ENCODE measurements at regions not wholly inside any gene's neighbourhood (a gene's known extent, or its start where the extent isn't known, plus 50 kb on each side); places are given as distances from the start of the nearest gene placed in this dataset.

- Histone ChIP-seq H3K36me3 (ENCODE audit: control insufficient read depth, low read length) (no peaks in the 10 kb centered on the region), H3K27ac (ENCODE audit: low read depth, low read length) (no peak overlapping the region), H3K27me3 (ENCODE audit: control insufficient read depth, low read length) (no peaks in the 10 kb centered on the region), H3K9me2 (replicated peaks; ENCODE audit: control insufficient read depth, low read length) (no peaks in the 10 kb centered on the region), H4K20me1 (ENCODE audit: control insufficient read depth, insufficient read depth, low read depth, low read length) (no peaks in the 10 kb centered on the region), H3K79me2 (ENCODE audit: control insufficient read depth, low read length) (no peaks in the 10 kb centered on the region), H3K4me1 (ENCODE audit: control insufficient read depth, low read length) (no peaks in the 10 kb centered on the region), H3F3A (ENCODE audit: control insufficient read depth, insufficient read depth) (no peaks in the 10 kb centered on the region), H3K9me3 (ENCODE audit: control insufficient read depth, insufficient read depth, low read length) (peaks cover 9% of the 10 kb centered on the region; the same call in 1 of the 2 replicates), H3K4me2 (ENCODE audit: low read length) (no peak overlapping the region), H3K4me3 (ENCODE audit: low read length) (no peak overlapping the region)
- no peak for TF ChIP-seq EZH2phosphoT487 (IDR thresholded peaks at IDR 0.05; ENCODE audit: borderline replicate concordance, low read length)
- TF ChIP-seq CTCF (IDR thresholded peaks at IDR 0.05; ENCODE audit: low read depth, low read length, poor library complexity, severe bottlenecking): no peak
Measured at GRCh38 chr13:85436029-85436428, 363.2 kb downstream of the SLITRK6 start.

- Histone ChIP-seq H3K79me2 (ENCODE audit: control insufficient read depth, low read length) (no peaks in the 10 kb centered on the region), H3K9me2 (replicated peaks; ENCODE audit: control insufficient read depth, low read length) (no peaks in the 10 kb centered on the region), H4K20me1 (ENCODE audit: control insufficient read depth, insufficient read depth, low read depth, low read length) (no peaks in the 10 kb centered on the region), H3K4me3 (ENCODE audit: low read length) (no peak overlapping the region), H3K27ac (ENCODE audit: low read depth, low read length) (no peak overlapping the region), H3F3A (ENCODE audit: control insufficient read depth, insufficient read depth) (no peaks in the 10 kb centered on the region), H3K4me2 (ENCODE audit: low read length) (no peak overlapping the region), H3K36me3 (ENCODE audit: control insufficient read depth, low read length) (no peaks in the 10 kb centered on the region), H3K27me3 (ENCODE audit: control insufficient read depth, low read length) (no peaks in the 10 kb centered on the region), H3K9me3 (ENCODE audit: control insufficient read depth, insufficient read depth, low read length) (peaks cover 10% of the 10 kb centered on the region; the same call in 1 of the 2 replicates), H3K4me1 (ENCODE audit: control insufficient read depth, low read length) (no peaks in the 10 kb centered on the region)
- TF ChIP-seq CTCF (IDR thresholded peaks at IDR 0.05; ENCODE audit: low read depth, low read length, poor library complexity, severe bottlenecking) (no peak), EZH2phosphoT487 (IDR thresholded peaks at IDR 0.05; ENCODE audit: borderline replicate concordance, low read length) (no peak)
Measured at GRCh38 chr13:85434927-85435326, 364.3 kb downstream of the SLITRK6 start.

DNA sequence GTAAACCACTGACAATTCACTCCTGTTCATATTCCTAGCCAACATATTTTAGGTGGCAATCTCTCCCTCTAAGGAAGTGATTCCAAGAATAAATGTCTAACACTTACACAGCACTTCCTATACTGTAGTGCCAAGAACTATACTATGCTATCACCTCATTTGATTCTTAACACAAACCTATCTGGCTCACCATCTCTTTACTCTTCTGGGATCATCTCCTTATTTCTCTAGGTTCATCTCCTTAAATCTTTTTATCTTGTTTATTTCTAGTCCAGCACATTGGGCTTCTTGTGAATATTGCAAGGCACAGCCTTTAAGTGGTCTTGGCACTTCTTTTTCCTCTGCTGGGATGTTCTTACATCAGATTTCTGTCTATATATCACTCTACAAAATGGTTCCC is 366.3 kb downstream of the SLITRK6 start:
- Histone ChIP-seq H3K36me3 (ENCODE audit: control insufficient read depth, low read length) (no peaks in the 10 kb centered on the region), H3K27ac (ENCODE audit: low read depth, low read length) (no peak overlapping the region), H3F3A (ENCODE audit: control insufficient read depth, insufficient read depth) (no peaks in the 10 kb centered on the region), H3K9me2 (replicated peaks; ENCODE audit: control insufficient read depth, low read length) (no peaks in the 10 kb centered on the region), H3K79me2 (ENCODE audit: control insufficient read depth, low read length) (no peaks in the 10 kb centered on the region), H3K4me3 (ENCODE audit: low read length) (no peak overlapping the region), H4K20me1 (ENCODE audit: control insufficient read depth, insufficient read depth, low read depth, low read length) (no peaks in the 10 kb centered on the region), H3K4me1 (ENCODE audit: control insufficient read depth, low read length) (no peaks in the 10 kb centered on the region), H3K9me3 (ENCODE audit: control insufficient read depth, insufficient read depth, low read length) (peaks cover 10% of the 10 kb centered on the region; the same call in 1 of the 2 replicates), H3K27me3 (ENCODE audit: control insufficient read depth, low read length) (no peaks in the 10 kb centered on the region), H3K4me2 (ENCODE audit: low read length) (no peak overlapping the region)
- TF ChIP-seq CTCF (IDR thresholded peaks at IDR 0.05; ENCODE audit: low read depth, low read length, poor library complexity, severe bottlenecking): no peak
- TF ChIP-seq EZH2phosphoT487 (IDR thresholded peaks at IDR 0.05; ENCODE audit: borderline replicate concordance, low read length): no peak

All from DOHH2 (cell line).